ENCODE measurements at regions not wholly inside any gene's neighbourhood (a gene's known extent, or its start where the extent isn't known, plus 50 kb on each side); places are given as distances from the start of the nearest gene placed in this dataset.
A peak's percentile ranks its signal among the peaks of the same experiment; 100 is the strongest.

DNA sequence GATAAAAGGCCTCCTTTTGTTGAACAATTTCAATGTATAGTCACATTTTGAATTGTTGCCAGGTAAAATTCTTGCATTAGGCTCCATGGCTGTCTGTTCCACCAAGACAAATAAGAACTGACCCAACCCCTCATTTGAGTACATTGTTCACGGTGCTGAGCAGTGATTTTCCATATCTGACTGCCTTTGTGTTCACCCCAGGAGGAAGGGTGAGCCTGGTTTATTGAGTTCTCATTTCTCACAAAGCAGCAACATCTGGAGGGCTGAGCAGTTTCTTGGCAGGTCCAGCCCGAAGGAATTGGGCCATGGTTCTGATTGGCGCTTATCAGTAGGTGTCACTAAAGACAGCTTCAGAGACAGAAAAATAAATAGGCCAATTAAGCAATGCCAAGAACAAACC, 149.1 kb downstream of the BMP4 start:
- DNase-seq (ENCODE audit: low read depth): no peak

GRCh38 chr14:53807108-53807507, 149.5 kb downstream of the BMP4 start:
- DNase-seq (ENCODE audit: low read depth): no peak

- DNase-seq (ENCODE audit: low read depth): no peak
These were observed 159.9 kb downstream of the BMP4 start for GRCh38 chr14:53796734-53797133.

- DNase-seq (ENCODE audit: low read depth): no peak
These were observed 162.7 kb downstream of the BMP4 start for GRCh38 chr14:53793790-53794505.

- DNase-seq (ENCODE audit: low read depth): no peak
These were observed 163.7 kb downstream of the BMP4 start for GRCh38 chr14:53792909-53793308.

GRCh38 chr14:53790731-53791500, 165.7 kb downstream of the BMP4 start:
- DNase-seq (ENCODE audit: low read depth): no peak

DNA sequence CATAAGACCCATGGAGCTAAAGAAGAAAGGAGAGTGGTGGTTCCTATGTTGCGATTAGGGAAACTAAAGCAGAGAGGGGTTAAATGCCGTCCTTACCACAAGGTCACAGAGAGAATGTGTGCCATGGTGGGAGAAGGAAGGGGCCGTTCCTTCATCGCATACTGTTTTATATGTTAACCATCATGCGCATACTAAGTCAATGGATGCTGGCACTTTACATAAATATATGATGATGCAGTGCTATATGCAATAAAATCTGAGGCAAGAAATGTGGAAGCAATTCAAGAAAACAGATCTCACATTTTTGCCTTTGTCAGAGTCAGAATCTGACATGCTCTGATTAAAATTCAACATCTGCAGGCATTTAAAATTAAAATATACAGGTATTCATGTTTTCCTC, 168.1 kb downstream of the BMP4 start:
- no peak for DNase-seq (ENCODE audit: low read depth)

DNA sequence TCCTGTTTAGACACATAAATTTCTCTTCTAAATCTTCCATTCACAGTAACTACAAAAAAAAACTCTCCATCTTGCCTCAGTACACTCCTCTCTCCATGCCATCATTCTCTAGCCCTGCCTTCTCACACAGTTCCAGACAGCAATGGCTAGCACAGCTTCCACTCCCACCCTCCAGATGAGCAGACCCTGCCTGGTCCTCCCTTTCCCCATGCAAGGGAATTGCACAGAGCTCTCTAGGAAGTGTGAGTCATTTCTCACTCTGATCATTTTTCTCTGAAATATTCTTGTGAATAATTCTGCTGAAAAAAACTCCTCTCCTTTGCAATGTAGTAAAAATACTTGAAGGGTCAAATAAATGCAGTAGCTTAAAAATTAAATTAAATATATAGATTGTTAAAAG, 170.6 kb downstream of the BMP4 start:
- DNase-seq (ENCODE audit: low read depth): no peak

- DNase-seq (ENCODE audit: low read depth): no peak
These were observed 171.9 kb downstream of the BMP4 start for GRCh38 chr14:53784688-53785087.

GRCh38 chr14:53783256-53783655, 173.4 kb downstream of the BMP4 start:
- no peak for DNase-seq (ENCODE audit: low read depth)

DNA sequence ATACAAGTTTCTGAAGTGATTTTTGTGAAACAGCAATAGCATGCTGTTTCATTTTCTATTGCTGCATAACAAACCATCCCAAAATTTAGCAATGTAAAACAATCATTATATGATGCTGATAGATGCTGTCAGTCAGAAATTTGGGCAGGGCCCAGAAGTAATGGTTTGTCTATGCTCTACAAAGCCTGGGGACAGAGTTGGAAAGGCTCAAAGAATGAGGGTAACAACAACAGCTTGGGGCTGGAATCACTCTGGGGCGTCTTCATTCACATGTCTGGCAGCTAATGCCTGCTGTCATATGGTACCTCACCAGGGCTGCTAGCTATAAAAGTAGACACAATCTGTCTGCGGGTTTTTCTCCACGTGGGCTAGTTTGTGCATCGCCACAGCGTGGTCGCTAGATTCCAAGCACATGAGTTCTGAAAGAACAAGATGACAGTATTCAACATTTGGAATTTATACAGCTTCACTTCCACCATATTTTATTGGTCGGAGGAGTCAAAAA, 176.5 kb downstream of the BMP4 start:
- DNase-seq (ENCODE audit: low read depth): no peak

- no peak for DNase-seq (ENCODE audit: low read depth)
These were observed 177.3 kb downstream of the BMP4 start for GRCh38 chr14:53779301-53779700.

- DNase-seq (ENCODE audit: low read depth): no peak
These were observed 178.4 kb downstream of the BMP4 start for GRCh38 chr14:53778263-53778662.

DNA sequence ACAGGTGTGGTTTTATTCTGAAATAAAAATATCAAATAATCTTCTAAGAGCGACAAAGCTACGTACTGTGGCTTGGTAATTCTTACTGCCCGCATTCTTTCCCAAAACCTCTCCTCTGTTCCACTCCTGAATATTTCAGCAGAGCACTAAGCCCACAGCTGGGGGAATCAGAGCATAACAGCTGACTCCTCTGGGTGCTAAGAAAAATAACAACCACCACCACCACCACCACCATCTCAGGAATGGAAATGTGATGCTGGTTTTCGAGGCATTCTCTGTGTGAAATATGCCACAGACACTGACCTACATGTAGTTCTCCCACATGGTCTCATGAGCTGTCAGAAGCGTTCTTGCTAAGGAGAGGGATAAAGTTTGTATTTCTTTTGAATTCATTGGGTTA, 183.7 kb downstream of the BMP4 start:
- no peak for DNase-seq (ENCODE audit: low read depth)

GRCh38 chr14:53767566-53767965, 189.1 kb downstream of the BMP4 start:
- no peak for DNase-seq (ENCODE audit: low read depth)

GRCh38 chr14:53766601-53767000, 190.0 kb downstream of the BMP4 start:
- DNase-seq (ENCODE audit: low read depth): no peak

DNA sequence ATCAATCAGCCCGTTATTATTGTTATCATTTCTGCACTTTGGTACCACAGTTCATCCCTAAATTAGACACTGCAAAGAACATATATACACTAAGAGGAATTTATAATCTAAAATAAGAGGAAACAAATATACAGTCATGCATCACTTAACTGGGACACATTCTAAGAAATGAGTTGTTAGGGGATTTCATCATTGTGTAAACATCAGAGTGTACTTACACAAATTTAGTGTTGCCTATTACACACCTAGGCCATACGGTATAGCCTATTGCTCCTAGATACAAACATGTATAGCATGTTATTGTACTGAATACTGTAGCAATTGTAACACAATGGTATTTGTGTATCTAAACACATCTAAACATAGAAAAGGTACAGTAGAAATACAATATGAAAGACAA, 190.5 kb downstream of the BMP4 start:
- DNase-seq (ENCODE audit: low read depth): no peak

DNA sequence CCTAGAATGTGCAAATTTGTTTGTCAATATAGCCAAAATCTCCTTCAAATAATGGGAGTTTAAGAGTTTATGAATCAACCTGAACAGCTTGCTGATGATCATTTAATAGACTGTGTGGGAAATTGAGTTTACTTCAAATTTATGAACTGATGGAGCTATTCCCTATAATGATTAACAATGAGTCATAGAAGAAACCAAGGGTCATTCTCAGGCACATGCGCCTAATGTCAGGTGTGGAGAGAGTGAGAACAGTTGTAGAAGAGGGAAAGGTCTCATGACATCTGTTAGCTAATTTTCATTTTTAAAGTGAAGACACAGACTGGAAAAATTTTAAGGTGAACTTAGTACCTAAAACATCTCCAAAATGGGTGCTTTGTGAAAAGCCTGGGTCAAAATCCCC, 191.8 kb downstream of the BMP4 start:
- no peak for DNase-seq (ENCODE audit: low read depth)

DNA sequence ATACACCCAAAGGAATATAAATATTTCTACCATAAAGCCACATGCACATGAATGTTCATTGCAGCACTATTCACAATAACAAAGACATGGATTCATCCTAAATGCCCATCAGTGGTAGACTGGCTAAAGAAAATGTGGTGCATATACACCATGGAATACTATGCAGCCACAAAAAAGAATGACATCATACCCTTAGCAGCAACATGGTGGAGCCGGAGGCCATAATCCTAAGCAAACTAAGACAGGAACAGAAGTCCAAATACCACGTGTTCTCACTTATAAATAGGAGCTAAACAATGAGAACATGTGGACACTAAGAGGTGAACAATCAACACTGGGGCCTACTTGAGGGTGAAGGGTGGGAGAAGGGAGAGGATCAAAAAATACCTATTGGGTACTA, 198.5 kb downstream of the BMP4 start:
- no peak for DNase-seq (ENCODE audit: low read depth)

DNA sequence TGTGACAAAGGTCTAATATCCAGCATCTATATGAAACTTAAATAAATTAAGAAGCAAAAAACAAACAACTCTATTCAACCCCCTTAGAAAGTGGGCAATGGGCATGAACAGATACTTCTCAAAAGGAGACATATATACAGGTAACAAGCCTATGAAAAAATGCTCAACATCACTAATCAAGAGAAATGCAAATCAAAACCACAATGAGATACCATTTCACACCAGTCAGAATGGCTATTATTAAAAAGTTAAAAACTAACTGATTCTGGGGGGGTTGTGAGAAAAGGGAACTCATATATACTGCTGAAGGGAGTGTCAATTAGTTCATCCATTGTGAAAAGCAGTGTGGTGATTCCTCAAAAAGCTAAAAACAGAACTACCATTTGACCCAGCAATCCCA, 198.9 kb downstream of the BMP4 start:
- DNase-seq (ENCODE audit: low read depth): no peak

- no peak for DNase-seq (ENCODE audit: low read depth)
These were observed 205.0 kb downstream of the BMP4 start for GRCh38 chr14:53751650-53752049.

DNA sequence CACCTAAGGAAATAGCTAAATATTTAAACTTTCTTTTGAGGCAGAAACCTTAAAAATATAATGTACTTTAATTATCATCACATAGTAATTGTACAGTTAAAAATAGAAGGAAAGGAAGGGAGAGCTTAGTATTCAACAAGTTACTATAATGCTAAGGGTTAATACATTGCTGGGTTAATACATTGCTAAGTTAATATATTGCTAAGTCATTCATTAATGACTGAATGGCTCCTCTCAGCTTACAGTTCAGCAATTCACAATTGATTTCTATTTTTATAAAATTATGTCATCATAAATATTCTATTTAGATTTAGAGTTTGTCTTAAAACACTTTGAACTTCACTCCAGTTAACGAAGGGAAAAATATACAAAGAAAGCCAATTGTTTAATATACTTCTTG, 207.9 kb downstream of the BMP4 start:
- no peak for DNase-seq (ENCODE audit: low read depth)

- peak; percentile 45 for DNase-seq (ENCODE audit: low read depth)
These were observed 211.8 kb downstream of the BMP4 start for GRCh38 chr14:53744857-53745256.

DNA sequence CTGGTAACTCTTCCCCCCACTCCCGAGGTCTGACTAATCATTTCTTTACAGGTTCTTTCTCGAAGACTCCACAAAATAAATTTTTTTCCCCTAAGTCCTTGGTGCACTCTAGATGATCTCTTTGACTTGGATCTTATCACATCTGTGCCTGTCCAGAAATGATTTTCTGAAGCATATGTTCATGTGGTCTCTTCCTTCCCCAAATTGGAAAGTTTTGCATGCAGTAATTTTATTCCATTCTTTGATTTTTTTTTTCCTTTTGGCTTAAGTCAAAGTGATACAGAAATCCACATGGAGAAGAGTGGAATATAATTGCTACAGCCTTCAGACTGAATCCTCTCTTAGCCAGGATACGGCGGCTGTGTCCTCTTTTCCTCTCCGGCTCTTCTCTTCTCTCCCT, 213.3 kb downstream of the BMP4 start:
- no peak for DNase-seq (ENCODE audit: low read depth)
